A673 (cell line): ENCODE measurements at regions not wholly inside any gene's neighbourhood (a gene's known extent, or its start where the extent isn't known, plus 50 kb on each side); places are given as distances from the start of the nearest gene placed in this dataset.

Experiments
- BruUV-seq: library from RNA; stranded (reverse); fragments of 400-500 nt; replicated peaks from 2 replicates; lab custom pipeline; 2021; lab: Mats Ljungman, UMichigan
- CTCF ChIA-PET: fragments of 300-600 bp; sonication (Branson Sonifier 250); formaldehyde crosslinking; loops from one replicate; lab custom pipeline; 2022; ENCODE audit warnings: antibody characterized with exemption; lab: Charles Lee
- POLR2A ChIA-PET: fragments of 300-600 bp; sonication (Branson Sonifier 250); formaldehyde crosslinking; loops from one replicate; lab custom pipeline; 2022; ENCODE audit warnings: antibody characterized with exemption; ENCODE audit not compliant: low non-redundant PET; lab: Charles Lee
- DNase-seq: peaks from one replicate; pipeline ENCODE4 v3.0.0-alpha.2; 2015; ENCODE audit warnings: low spot score
- H3K27ac ChIP-seq: fragments of 200-600 bp; sonication (generic); 2 replicates; pipeline ENCODE4 v1.5.1; 2016; ENCODE audit warnings: mixed run types, low read depth, mild to moderate bottlenecking, mixed read lengths, antibody characterized with exemption, low read length; ENCODE audit not compliant: poor library complexity, severe bottlenecking
- H3K27me3 ChIP-seq: fragments of 200-600 bp; sonication (generic); replicated peaks from 2 replicates; pipeline ENCODE4 v1.6.1; 2017; ENCODE audit warnings: mixed run types, low read depth, mild to moderate bottlenecking, mixed read lengths, antibody characterized with exemption, low read length; ENCODE audit not compliant: insufficient read depth, poor library complexity
- H3K36me3 ChIP-seq: fragments of 200-600 bp; sonication (generic); 2 replicates; pipeline ENCODE4 v1.6.1; 2016; ENCODE audit warnings: mixed run types, mild to moderate bottlenecking, mixed read lengths, antibody characterized with exemption, low read length; ENCODE audit not compliant: insufficient read depth, poor library complexity, severe bottlenecking
- H3K4me1 ChIP-seq: fragments of 200-600 bp; sonication (generic); 2 replicates; pipeline ENCODE4 v1.6.1; 2017; ENCODE audit warnings: mixed run types, mild to moderate bottlenecking, mixed read lengths, antibody characterized with exemption, low read length; ENCODE audit not compliant: insufficient read depth, poor library complexity, severe bottlenecking
- H3K4me3 ChIP-seq: fragments of 200-600 bp; sonication (generic); 2 replicates; pipeline ENCODE4 v1.5.1; 2016; ENCODE audit warnings: low read depth, mixed run types, mild to moderate bottlenecking, mixed read lengths, low read length; ENCODE audit not compliant: poor library complexity, severe bottlenecking
- H3K9me3 ChIP-seq: fragments of 200-600 bp; sonication (generic); 2 replicates; pipeline ENCODE4 v1.6.1; 2016; ENCODE audit warnings: mixed run types, low read depth, mild to moderate bottlenecking, mixed read lengths, antibody characterized with exemption, low read length; ENCODE audit not compliant: poor library complexity, severe bottlenecking
- CTCF ChIP-seq: fragments of 300-800, 200-600 bp; sonication (generic); conservative IDR thresholded peaks from 2 replicates; pipeline ENCODE4 v1.5.1; 2017; ENCODE audit warnings: low read depth, mild to moderate bottlenecking, antibody characterized with exemption, low read length, moderate library complexity, mixed read lengths
- EZH2 ChIP-seq: fragments of 200-600 bp; sonication (generic); IDR thresholded peaks from 2 replicates; pipeline ENCODE4 v1.6.1; 2017; ENCODE audit warnings: borderline replicate concordance, low read depth, mild to moderate bottlenecking, mixed read lengths, antibody characterized with exemption, low read length; ENCODE audit not compliant: poor library complexity, severe bottlenecking
- intact Hi-C: fragments of 100-400 bp; cut with micrococcal nuclease; formaldehyde crosslinking; loops from one replicate; pipeline ENCODE4 v1.10.0; 2022; ENCODE audit not compliant: unreplicated experiment

GRCh38 chr7:17195576-17195975 lies 102.9 kb upstream of the AHR start:
- intact Hi-C loops, result no loop called here
- ChIA-PET POLR2A (no interaction called here), CTCF (no interaction called here)
- TF ChIP-seq EZH2, result no peak
- no peak for TF ChIP-seq CTCF
- BruUV-seq, result no TSS peak
- DNase-seq, result no peak
- no peaks in the 10 kb centered on the region for H3K36me3 ChIP-seq
- no peaks in the 10 kb centered on the region for H3K27me3 ChIP-seq
- H3K9me3 ChIP-seq, result no peaks in the 10 kb centered on the region
- no peak overlapping the region for H3K27ac ChIP-seq
- H3K4me3 ChIP-seq, result no peak overlapping the region
- no peaks in the 10 kb centered on the region for H3K4me1 ChIP-seq

- no peaks in the 10 kb centered on the region for H3K36me3 ChIP-seq
- CTCF ChIA-PET, result no interaction called here
These were observed 92.5 kb upstream of the AHR start for GRCh38 chr7:17205910-17206309.

GRCh38 chr7:17206349-17206905 lies 92.0 kb upstream of the AHR start:
- ChIA-PET CTCF (no interaction called here), POLR2A (no interaction called here)
- TF ChIP-seq EZH2 (no peak), CTCF (no peak)
- BruUV-seq, result no TSS peak
- intact Hi-C loops, result no loop called here
- Histone ChIP-seq H3K36me3 (no peaks in the 10 kb centered on the region), H3K27ac (no peak overlapping the region), H3K27me3 (no peaks in the 10 kb centered on the region), H3K4me3 (no peak overlapping the region), H3K4me1 (no peaks in the 10 kb centered on the region), H3K9me3 (no peaks in the 10 kb centered on the region)
- no peak for DNase-seq

More at GRCh38 chr7:17205910-17206309, 92.5 kb upstream of the AHR start:
- TF ChIP-seq EZH2 (no peak), CTCF (no peak)
- no peaks in the 10 kb centered on the region for H3K27me3 ChIP-seq
- intact Hi-C loops, result no loop called here
- H3K27ac ChIP-seq, result no peak overlapping the region
- BruUV-seq, result no TSS peak
- no peak for DNase-seq
- H3K4me3 ChIP-seq, result no peak overlapping the region
- POLR2A ChIA-PET, result no interaction called here
- H3K9me3 ChIP-seq, result no peaks in the 10 kb centered on the region
- no peaks in the 10 kb centered on the region for H3K4me1 ChIP-seq
